Progenitor cell of endocrine pancreas (in vitro differentiated cells): ENCODE measurements at regions not wholly inside any gene's neighbourhood (a gene's known extent, or its start where the extent isn't known, plus 50 kb on each side); places are given as distances from the start of the nearest gene placed in this dataset.

Experiments
- DNase-seq: peaks from one replicate; pipeline ENCODE4 v3.0.0; 2021; ENCODE audit warnings: low spot score; ENCODE audit not compliant: unreplicated experiment
- H3K27ac Mint-ChIP-seq: 2 replicates; pipeline ENCODE4 v1.8.0; 2021; ENCODE audit warnings: mild to moderate bottlenecking, moderate library complexity, mixed read lengths
- H3K27me3 Mint-ChIP-seq: 2 replicates; pipeline ENCODE4 v1.8.0; 2021; ENCODE audit warnings: mixed read lengths
- H3K36me3 Mint-ChIP-seq: 2 replicates; pipeline ENCODE4 v1.8.0; 2022; ENCODE audit warnings: mixed read lengths; ENCODE audit not compliant: insufficient read depth
- H3K4me1 Mint-ChIP-seq: 2 replicates; pipeline ENCODE4 v1.8.0; 2021; ENCODE audit warnings: low read depth, mixed read lengths
- H3K4me3 Mint-ChIP-seq: 2 replicates; pipeline ENCODE4 v1.8.0; 2021; ENCODE audit warnings: low read depth, mild to moderate bottlenecking, moderate library complexity, mixed read lengths
- H3K9me3 Mint-ChIP-seq: 2 replicates; pipeline ENCODE4 v1.8.0; 2021; ENCODE audit warnings: low read depth, mixed read lengths
- CTCF ChIP-seq: fragments of 200-600 bp; sonication (generic); IDR thresholded peaks from one replicate; pipeline ENCODE4 v1.5.0; 2021; ENCODE audit warnings: antibody characterized with exemption, mild to moderate bottlenecking; ENCODE audit not compliant: unreplicated experiment

GRCh38 chr3:164851905-164852304 is 226.4 kb downstream of the SI start:
- Mint-ChIP-seq H3K4me3 (no peak overlapping the region), H3K27ac (no peak overlapping the region), H3K4me1 (peaks cover 5% of the 10 kb centered on the region), H3K27me3 (no peaks in the 10 kb centered on the region), H3K36me3 (no peaks in the 10 kb centered on the region), H3K9me3 (no peaks in the 10 kb centered on the region)
- TF ChIP-seq CTCF = no peak
- no peak for DNase-seq

DNA sequence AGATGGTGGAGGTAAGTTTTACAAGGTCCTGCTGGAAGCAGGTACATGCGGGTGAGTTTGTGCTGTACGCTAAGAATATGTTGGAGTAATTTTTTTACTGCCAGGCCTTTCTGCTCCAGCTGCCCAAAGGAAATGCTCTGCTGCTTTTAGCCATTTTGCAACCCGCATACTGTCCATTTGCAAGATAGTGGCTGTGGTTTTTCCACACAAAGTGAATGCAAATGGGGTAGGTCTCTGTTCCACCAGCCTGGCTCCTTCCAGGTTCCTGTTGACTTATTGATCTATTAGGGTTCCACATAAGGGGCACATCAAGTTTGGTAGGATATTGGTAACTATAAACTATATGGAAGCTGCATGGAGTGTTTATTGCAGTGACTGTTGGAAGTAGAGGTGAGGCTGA is 227.1 kb downstream of the SI start:
- Mint-ChIP-seq H3K4me3 (no peak overlapping the region), H3K27me3 (no peaks in the 10 kb centered on the region), H3K9me3 (no peaks in the 10 kb centered on the region), H3K27ac (no peak overlapping the region), H3K4me1 (peaks cover 5% of the 10 kb centered on the region), H3K36me3 (no peaks in the 10 kb centered on the region)
- no peak for TF ChIP-seq CTCF
- no peak for DNase-seq

- Mint-ChIP-seq H3K4me3 (no peak overlapping the region), H3K27ac (no peak overlapping the region), H3K4me1 (peaks cover 5% of the 10 kb centered on the region), H3K9me3 (no peaks in the 10 kb centered on the region), H3K36me3 (no peaks in the 10 kb centered on the region), H3K27me3 (no peaks in the 10 kb centered on the region)
- TF ChIP-seq CTCF = no peak
- DNase-seq = no peak
Measured at GRCh38 chr3:164848923-164849322, 229.4 kb downstream of the SI start.

DNA sequence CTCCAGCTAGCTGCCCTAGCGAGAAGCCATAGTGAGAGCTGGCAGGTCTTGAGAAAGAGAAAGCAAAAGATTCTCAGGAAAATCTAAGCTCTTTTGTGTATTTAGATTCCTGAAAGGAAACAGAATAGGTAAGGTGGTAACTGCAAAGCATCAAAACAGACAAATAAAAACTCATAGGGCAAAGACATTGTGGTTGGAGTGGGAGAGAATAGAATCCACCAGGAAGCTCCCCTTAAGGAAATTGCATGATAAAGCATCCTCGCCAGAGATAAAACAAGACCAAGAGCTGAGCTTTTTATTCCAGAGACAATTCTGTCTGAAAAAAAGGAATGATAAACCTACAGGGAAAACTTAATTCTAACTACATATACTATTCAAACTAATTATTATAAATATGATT is 232.6 kb downstream of the SI start:
- H3K27me3 Mint-ChIP-seq = no peaks in the 10 kb centered on the region
- no peaks in the 10 kb centered on the region for H3K4me1 Mint-ChIP-seq
- no peak for DNase-seq
- H3K4me3 Mint-ChIP-seq = no peak overlapping the region
- TF ChIP-seq CTCF = no peak
- no peaks in the 10 kb centered on the region for H3K9me3 Mint-ChIP-seq
- H3K36me3 Mint-ChIP-seq = no peaks in the 10 kb centered on the region
- H3K27ac Mint-ChIP-seq = no peak overlapping the region

DNA sequence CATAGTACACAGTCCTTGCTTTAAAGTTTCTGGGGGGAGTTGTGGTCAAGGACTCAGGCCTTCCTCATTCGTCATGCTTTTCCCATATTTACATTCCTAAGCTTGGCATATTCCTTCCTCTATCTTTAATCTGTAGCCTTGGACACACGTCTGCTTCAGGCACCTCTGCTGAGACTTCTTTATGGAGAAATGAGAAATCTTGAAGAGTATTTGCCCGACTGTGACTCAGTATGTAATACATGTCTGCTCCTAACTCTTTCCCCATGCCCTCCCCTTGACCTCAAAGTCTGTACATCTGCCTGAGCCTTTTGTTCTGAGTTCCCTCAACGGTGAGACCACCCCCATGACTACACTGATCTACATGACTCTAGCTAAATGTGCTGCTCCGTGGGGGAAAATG is 246.1 kb downstream of the SI start:
- Mint-ChIP-seq H3K36me3 (no peaks in the 10 kb centered on the region), H3K4me3 (no peak overlapping the region), H3K4me1 (peaks cover 3% of the 10 kb centered on the region), H3K27me3 (no peaks in the 10 kb centered on the region), H3K9me3 (no peaks in the 10 kb centered on the region), H3K27ac (no peak overlapping the region)
- TF ChIP-seq CTCF = no peak
- DNase-seq = no peak
